Activated CD4-positive, alpha-beta T cell treated with anti-CD3 and anti-CD28 coated beads, Interleukin-10, Interleukin-2, amounts not matched to agents 100 ng/mL and 50 ng/mL, durations not matched to agents 16 hours and 8 hours (primary cell): ENCODE measurements at regions not wholly inside any gene's neighbourhood (a gene's known extent, or its start where the extent isn't known, plus 50 kb on each side); places are given as distances from the start of the nearest gene placed in this dataset.

ENCODE experiments used
- DNase-seq: peaks from one replicate; pipeline ENCODE4 v3.0.0-alpha.2; 2020

DNA sequence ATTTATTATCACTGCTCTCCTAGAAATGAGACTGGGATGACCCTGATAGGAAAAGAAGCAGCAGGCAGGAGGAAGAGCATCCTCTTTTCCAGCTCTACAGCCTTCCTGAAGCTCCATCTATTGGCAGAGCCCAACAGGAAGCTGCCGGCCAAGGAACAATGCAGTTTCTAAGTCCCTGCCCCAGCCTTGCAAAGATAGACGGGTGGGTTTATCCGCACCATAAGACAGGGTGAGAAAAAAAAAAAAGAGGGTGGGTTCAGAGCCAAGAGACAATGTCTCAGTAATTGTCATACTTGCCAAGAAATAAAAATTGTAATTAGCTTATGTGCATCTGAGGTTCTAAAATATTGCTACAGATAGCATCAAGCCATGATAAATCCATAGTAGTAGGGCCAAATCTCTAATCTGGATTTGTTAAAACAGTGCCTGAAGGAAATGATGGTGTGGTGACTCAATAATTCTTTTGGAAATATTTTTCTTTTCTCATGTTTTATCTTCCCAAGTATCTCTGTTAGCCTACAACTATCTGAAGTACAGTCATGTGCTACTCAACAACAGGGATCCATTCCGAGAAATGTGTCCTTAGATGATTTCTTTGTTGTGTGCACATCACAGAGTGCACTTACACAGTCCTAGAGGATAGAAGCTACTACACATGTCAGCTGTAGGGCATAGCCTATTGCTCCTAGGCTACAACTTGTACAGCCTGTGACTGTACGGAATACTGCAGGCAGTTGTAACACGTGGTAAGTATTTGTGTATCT, 242.9 kb upstream of the CXCL12 start:
- DNase-seq = no peak

GRCh38 chr10:44628921-44629320, 244.0 kb upstream of the CXCL12 start:
- no peak for DNase-seq

DNA sequence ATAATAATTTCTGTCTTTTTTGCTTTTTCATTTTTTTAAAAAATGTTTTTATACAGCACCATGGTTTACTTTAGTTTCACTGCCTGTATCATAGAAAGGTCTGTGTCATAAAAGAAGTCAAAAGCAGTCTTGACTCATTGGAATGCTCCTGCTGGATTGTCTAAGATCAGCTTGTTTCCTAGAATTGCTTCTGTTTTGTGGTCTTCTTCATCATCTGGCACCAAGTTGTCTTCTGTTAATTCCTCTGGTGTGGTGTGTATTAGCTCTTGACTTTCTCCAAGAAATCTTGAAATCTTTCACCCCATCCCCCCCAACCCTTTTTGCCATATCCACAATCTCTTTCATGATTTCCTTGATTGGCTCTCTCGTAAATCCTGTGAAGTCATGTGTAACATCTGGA, 250.3 kb upstream of the CXCL12 start:
- DNase-seq = no peak

DNA sequence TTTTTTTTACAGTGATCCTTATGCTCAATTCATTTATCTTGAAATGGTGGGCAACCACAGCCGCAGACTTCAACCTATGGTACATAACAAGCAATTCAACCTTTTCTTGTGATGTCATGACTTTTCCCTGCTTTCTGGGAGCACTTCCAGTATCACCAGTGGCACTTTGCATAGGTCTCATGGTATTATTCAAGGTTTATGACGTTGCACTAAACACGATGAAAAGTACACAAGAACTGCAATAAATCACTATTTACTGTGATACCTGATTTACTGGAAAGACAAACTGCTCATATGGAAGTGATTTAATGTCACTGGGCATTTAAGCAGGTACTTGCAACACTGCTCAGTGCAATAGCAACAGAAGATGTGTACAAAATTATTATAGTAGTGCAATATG, 251.7 kb upstream of the CXCL12 start:
- no peak for DNase-seq

- no peak for DNase-seq
Measured at GRCh38 chr10:44640429-44640828, 255.5 kb upstream of the CXCL12 start.

DNA sequence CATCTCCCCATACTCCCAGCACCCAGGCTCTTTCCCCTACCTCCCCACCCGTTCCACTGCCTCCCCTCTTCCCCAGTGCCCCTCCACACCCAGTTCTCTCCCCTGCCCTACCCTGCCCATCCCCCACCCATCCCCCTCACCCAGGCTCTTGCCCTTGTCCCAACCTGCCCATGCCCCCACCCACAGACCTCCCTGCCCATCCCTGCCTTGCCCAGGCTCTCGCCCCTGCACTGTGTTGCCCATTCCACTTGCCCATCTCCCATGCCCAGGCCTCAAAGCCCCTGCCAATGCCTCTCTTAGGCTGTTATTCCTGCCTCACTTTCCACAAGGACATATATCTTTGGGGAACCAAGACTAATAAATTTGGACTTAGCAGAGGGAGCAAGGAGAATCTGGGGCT, 262.6 kb upstream of the CXCL12 start:
- no peak for DNase-seq

- DNase-seq = no peak
Measured at GRCh38 chr10:44647877-44648542, 263.1 kb upstream of the CXCL12 start.

GRCh38 chr10:44650691-44651661, 260.2 kb upstream of the TMEM72 start:
- peak; percentile 11 for DNase-seq

- no peak for DNase-seq
Measured at GRCh38 chr10:44651834-44652233, 259.3 kb upstream of the TMEM72 start.

- no peak for DNase-seq
Measured at GRCh38 chr10:44659320-44659719, 251.8 kb upstream of the TMEM72 start.

DNA sequence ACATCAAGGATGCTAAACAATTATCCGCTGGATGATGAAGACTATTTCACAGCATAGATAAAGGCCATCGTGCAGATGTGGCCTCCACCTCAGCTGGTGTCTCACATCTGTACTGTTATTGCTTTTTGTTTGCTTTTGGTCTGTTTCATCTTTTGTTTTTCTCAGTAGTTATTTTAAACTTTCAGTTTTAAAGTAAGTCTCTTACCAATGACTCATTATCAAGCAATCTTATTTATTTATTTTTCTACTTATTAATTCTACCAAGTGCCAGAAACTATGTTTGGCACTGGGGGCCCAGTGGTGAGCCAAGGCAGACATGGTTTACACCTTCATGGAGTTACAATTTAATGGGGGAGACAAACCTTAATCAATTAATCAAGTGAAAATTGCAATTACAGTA, 250.9 kb upstream of the TMEM72 start:
- DNase-seq = no peak

- no peak for DNase-seq
Measured at GRCh38 chr10:44662051-44662450, 249.1 kb upstream of the TMEM72 start.

DNA sequence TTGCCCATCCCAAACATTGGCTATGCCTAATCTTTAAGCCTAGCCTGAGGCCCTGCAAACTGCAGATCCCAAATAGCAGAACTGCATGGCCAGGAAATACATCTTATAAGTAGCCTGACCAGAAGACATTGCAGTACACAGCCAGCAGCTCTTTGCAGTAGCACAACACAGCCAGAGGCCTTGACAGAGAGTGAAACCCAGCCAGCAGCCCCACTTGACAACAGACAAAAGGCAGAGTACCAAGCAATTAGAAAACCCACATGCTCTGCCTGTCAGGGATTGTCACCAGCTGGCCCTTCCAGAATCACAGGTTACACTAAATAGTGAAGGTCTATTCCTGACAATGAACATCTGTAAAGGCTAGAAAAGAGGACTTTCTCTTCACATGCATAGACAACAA, 242.8 kb upstream of the TMEM72 start:
- no peak for DNase-seq

GRCh38 chr10:44671319-44671718, 239.8 kb upstream of the TMEM72 start:
- no peak for DNase-seq

- no peak for DNase-seq
Measured at GRCh38 chr10:44673245-44673983, 237.7 kb upstream of the TMEM72 start.

DNA sequence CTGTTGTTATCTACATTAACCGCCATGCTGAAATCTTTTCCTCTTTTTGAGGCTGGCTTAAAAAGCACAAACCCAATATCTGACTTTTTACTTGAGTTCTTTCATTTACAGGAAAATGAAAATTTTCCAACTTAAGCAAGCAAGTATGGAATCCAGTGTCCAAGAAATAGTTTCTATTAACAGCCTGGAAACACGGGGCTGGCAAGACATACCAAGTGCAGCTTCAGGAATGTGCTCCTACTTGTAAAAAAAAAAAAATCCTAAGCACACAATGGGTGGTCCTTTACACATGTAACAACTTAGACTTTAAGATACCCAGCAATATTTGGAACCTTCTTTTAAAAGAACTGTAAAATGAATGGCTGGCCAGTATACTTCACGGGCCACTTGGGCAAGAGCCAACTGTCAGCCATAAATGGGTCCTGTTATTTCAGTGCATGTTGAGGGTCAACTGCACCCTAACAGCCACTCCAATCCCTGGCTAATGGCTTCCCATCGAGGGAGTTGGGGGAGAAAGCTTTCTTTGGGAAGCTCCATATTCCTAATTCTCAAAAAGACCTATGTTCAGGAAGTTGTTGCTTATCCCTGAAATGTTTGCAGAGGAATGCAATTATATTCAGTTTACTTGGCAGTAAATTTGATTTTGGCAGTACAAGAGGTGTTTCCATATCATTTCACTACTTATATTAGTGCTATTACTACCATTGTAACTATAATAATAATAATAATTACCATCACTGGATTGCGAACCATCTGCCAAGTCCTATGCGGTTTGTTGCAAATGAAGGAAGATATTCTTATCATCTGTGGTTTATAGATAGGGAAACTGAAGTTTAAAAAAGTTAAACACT, 236.4 kb upstream of the TMEM72 start:
- DNase-seq = no peak

DNA sequence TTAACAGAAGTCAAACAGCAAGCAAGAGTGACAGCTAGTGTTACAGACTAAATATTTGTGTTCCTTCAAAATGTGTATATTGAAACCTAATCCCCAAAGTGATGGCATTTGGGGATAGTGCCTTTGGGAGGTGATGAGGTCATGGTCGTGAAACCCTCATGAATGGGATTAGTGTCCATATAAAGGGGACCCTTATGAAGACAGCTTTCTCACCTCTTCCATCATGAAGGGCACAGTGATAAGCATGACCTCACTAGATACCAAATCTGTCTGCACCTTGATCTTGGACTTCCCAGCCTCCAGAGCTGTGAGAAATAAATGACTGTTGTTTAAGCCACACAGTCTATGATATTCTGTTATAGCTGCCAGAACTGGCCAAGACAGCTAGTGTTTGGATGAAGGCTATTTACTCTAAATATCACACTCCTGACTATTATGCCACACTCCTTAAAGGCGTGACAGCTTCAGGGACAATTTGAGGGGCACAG, 235.7 kb upstream of the TMEM72 start:
- DNase-seq = no peak

GRCh38 chr10:44680764-44681163, 230.4 kb upstream of the TMEM72 start:
- no peak for DNase-seq

- DNase-seq = no peak
Measured at GRCh38 chr10:44682507-44682906, 228.6 kb upstream of the TMEM72 start.

GRCh38 chr10:44684661-44685060, 226.5 kb upstream of the TMEM72 start:
- no peak for DNase-seq

DNA sequence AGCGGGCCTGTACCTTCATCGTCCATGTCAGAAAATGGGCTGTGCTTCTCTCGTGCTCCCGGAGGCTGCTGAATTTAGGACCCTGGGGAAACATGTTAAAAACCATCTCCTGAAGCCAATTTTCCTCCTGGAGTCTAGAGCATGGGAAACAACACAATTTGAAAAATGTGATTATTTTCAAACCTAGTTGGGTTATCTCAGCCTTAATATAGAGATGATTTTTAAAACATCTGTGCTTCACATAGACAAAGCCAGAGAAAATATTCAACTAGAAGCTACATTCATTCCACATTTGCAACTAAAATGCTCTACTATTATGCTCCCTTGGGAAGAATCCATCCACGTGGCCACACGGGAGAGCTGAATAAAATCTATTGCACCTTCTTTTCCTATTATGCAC, 225.9 kb upstream of the TMEM72 start:
- DNase-seq = no peak

DNA sequence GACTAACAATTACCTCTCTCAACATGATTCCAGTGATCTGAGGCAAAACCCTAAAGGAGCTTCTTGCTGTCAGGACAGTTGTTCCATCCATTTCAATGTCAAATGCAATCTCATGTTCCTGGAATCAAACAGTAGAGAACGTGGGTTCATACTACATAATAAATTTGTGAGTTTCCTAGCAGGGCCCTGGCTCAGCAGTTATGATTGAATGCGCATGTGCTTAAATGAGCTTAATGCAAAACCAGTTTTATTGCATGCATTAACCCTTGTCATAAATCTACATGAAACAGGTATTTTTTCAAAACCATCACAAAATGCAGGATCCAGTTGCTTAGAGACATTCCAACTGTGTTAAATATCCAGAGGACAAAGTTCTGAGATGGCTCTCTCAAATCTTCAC, 225.4 kb upstream of the TMEM72 start:
- no peak for DNase-seq
